GM04504 (cell line): ENCODE measurements at regions not wholly inside any gene's neighbourhood (a gene's known extent, or its start where the extent isn't known, plus 50 kb on each side); places are given as distances from the start of the nearest gene placed in this dataset.
A peak's percentile ranks its signal among the peaks of the same experiment; 100 is the strongest.

Experiments used
- DNase-seq: peaks from one replicate; pipeline ENCODE4 v3.0.0-alpha.2; 2012; ENCODE audit warnings: low read depth

- no peak for DNase-seq
These were observed 542.7 kb downstream of the SLC16A7 start for GRCh38 chr12:60138526-60138925.

- no peak for DNase-seq
These were observed 548.6 kb downstream of the SLC16A7 start for GRCh38 chr12:60144395-60144794.

GRCh38 chr12:60148109-60148508, 552.3 kb downstream of the SLC16A7 start:
- DNase-seq = peak; percentile 72

- DNase-seq = peak; percentile 58
These were observed 553.0 kb downstream of the SLC16A7 start for GRCh38 chr12:60148831-60149230.

- DNase-seq = no peak
These were observed 556.9 kb downstream of the SLC16A7 start for GRCh38 chr12:60152756-60153155.

- no peak for DNase-seq
These were observed 563.9 kb downstream of the SLC16A7 start for GRCh38 chr12:60159761-60160160.

GRCh38 chr12:60162988-60163720, 567.3 kb downstream of the SLC16A7 start:
- DNase-seq = no peak

- DNase-seq = no peak
These were observed 570.0 kb downstream of the SLC16A7 start for GRCh38 chr12:60165781-60166180.

- no peak for DNase-seq
These were observed 572.6 kb downstream of the SLC16A7 start for GRCh38 chr12:60168441-60168840.

GRCh38 chr12:60169904-60170303, 574.1 kb downstream of the SLC16A7 start:
- no peak for DNase-seq

- DNase-seq = no peak
These were observed 576.7 kb downstream of the SLC16A7 start for GRCh38 chr12:60172266-60173211.

- no peak for DNase-seq
These were observed 577.7 kb downstream of the SLC16A7 start for GRCh38 chr12:60173224-60174170.

GRCh38 chr12:60174476-60174875, 578.6 kb downstream of the SLC16A7 start:
- DNase-seq = no peak

GRCh38 chr12:60174941-60175340, 579.1 kb downstream of the SLC16A7 start:
- no peak for DNase-seq

- no peak for DNase-seq
These were observed 581.1 kb downstream of the SLC16A7 start for GRCh38 chr12:60176891-60177290.

- no peak for DNase-seq
These were observed 584.5 kb downstream of the SLC16A7 start for GRCh38 chr12:60180298-60180697.

GRCh38 chr12:60182354-60182753, 586.5 kb downstream of the SLC16A7 start:
- DNase-seq = no peak

GRCh38 chr12:60184096-60184495, 588.3 kb downstream of the SLC16A7 start:
- no peak for DNase-seq

GRCh38 chr12:60185060-60185459, 589.2 kb downstream of the SLC16A7 start:
- no peak for DNase-seq

GRCh38 chr12:60191271-60191670, 595.4 kb downstream of the SLC16A7 start:
- no peak for DNase-seq

- DNase-seq = no peak
These were observed 596.0 kb downstream of the SLC16A7 start for GRCh38 chr12:60191676-60192359.
